ENCODE measurements at regions not wholly inside any gene's neighbourhood (a gene's known extent, or its start where the extent isn't known, plus 50 kb on each side); places are given as distances from the start of the nearest gene placed in this dataset.
A peak's percentile ranks its signal among the peaks of the same experiment; 100 is the strongest.
"Not testable (repeated sequence)": the region's sequence is repeated elsewhere in the genome, so short reads cannot be mapped to it uniquely, and the experiment has no call there.

DNA sequence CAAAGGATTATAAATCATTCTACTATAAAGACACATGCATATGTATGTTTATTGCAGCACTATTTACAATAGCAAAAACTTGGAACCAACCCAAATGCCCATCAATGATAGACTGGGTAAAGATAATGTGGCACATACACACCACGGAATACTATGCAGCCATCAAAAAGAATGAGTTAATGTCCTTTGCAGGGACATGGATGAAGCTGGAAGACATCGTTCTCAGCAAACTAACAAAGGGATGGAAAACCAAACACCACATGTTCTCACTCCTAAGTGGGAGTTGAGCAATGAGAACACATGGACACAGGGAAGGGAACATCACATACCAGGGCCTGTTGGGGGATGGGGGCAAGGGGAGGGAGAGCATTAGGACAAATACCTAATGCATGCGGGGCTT, 133.2 kb downstream of the ATXN3L start:
- DNase-seq (ENCODE audit: low read depth) = not testable (repeated sequence)

GRCh38 chrX:13180807-13181206, 136.4 kb upstream of the FAM9C start:
- DNase-seq (ENCODE audit: low read depth) = peak; percentile 42

DNA sequence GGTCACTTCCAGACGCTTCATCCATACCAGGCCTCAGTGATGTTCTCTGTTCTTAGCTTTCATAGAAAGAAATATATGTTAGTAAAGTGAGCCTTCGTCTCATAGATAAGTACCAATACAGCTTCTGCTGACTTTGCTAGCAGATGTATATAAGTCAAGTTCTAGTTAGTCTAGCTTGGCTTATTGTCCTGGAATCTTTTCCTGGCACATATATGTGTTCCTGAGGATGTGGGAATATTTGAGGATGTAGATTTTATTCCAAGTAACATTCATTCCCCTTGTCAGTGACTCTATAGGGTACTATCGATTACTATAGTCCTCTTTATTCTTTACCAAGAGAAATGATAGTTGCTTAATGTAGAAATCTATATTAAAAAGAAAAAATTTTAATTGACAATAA, 135.2 kb upstream of the FAM9C start:
- DNase-seq (ENCODE audit: low read depth) = no peak

- DNase-seq (ENCODE audit: low read depth) = no peak
Observed at GRCh38 chrX:13179100-13179499, 134.7 kb upstream of the FAM9C start.

GRCh38 chrX:13177921-13178566, 133.6 kb upstream of the FAM9C start:
- DNase-seq (ENCODE audit: low read depth) = no peak

- no peak for DNase-seq (ENCODE audit: low read depth)
Observed at GRCh38 chrX:13175056-13175455, 130.6 kb upstream of the FAM9C start.

- no peak for DNase-seq (ENCODE audit: low read depth)
Observed at GRCh38 chrX:13170966-13171558, 126.6 kb upstream of the FAM9C start.

- DNase-seq (ENCODE audit: low read depth) = no peak
Observed at GRCh38 chrX:13169684-13170083, 125.3 kb upstream of the FAM9C start.

GRCh38 chrX:13168269-13168668, 123.8 kb upstream of the FAM9C start:
- DNase-seq (ENCODE audit: low read depth) = no peak

GRCh38 chrX:13167481-13168231, 123.2 kb upstream of the FAM9C start:
- DNase-seq (ENCODE audit: low read depth) = no peak

GRCh38 chrX:13165266-13166189, 121.1 kb upstream of the FAM9C start:
- no peak for DNase-seq (ENCODE audit: low read depth)

DNA sequence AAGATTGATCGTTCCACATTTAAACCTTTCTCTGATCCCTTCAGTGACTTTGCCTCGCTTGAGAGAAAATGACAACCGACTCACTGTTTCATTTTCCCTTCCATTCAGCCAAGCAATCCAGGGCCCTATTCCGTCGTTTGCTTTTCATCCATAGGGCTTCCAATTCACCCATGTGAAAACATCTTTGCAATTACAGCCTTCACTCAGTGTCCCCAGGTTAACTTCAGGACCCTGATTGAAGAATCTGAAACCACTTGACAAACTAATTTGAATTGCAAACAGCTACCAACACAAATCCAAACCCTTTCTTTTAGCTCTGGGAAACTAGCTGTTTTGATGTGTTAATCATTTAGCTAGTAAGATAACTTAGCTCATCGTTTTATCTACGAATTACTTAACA, 120.2 kb upstream of the FAM9C start:
- no peak for DNase-seq (ENCODE audit: low read depth)

DNA sequence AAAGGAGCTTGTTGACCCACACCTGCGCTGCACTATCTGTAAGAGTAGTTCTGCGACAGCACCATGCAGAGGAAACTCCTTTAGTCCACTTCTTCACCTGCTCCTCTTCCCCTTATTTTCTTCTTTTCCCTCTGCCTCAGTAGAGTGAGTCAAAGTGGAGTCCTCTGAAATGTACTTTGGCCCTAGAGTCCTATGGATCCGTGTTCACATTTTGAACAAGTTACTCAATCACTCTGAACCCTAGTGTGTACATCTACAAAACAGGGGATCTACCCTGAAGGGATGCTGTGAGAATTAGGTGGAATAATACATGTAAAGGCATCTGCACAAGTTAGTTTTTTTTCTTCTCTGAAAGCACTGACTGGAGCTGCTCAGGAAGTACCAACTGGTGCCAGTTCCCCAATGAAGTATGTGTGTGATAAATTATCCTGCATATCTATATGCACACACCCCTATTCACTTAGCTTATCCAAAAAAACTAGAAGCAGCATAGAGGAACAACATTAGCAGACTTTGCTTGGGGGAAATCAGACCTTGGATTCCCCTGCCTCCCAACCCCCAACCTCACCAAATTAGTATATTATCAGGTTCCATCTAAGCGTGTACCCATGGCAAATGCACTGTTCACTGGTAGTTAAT, 118.5 kb upstream of the FAM9C start:
- no peak for DNase-seq (ENCODE audit: low read depth)

- no peak for DNase-seq (ENCODE audit: low read depth)
Observed at GRCh38 chrX:13159886-13160285, 115.5 kb upstream of the FAM9C start.

- no peak for DNase-seq (ENCODE audit: low read depth)
Observed at GRCh38 chrX:13158911-13159310, 114.5 kb upstream of the FAM9C start.

GRCh38 chrX:13155550-13155949, 111.1 kb upstream of the FAM9C start:
- DNase-seq (ENCODE audit: low read depth) = not testable (repeated sequence)

- peak; percentile 6 for DNase-seq (ENCODE audit: low read depth)
Observed at GRCh38 chrX:13153796-13154195, 109.4 kb upstream of the FAM9C start.

DNA sequence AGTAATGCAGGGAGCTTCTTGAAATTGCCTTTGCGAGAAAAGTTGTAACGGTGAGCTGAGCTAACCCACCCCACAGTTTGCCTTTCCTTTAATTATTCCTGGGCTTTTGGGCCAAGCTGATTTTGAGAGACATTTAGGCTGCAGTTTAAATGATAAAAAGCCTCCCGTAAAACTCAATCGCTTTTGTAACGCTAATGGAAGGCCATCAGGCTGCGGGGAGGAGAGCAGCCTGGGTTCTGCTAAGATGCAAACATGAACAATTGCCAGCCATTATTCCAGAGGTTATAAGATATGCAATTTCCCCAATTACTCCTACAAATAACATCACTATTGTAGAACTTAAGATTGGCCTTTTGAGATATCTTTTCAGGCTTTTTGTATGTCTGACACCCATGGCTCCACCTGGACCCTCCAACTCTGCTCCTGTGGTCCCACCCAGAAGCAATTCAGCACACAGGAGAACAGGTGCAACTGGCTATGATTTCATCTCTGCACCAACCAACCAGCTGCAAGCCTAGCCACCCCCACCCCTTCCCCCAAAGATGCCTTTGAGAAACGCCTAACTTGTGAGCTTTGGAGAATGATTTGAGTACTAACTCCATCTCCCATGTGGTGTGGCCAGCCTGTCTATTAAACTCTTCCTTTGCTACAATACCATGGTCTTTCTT, 108.2 kb upstream of the FAM9C start:
- no peak for DNase-seq (ENCODE audit: low read depth)

GRCh38 chrX:13151828-13152517, 107.6 kb upstream of the FAM9C start:
- DNase-seq (ENCODE audit: low read depth) = peak; percentile 2

DNA sequence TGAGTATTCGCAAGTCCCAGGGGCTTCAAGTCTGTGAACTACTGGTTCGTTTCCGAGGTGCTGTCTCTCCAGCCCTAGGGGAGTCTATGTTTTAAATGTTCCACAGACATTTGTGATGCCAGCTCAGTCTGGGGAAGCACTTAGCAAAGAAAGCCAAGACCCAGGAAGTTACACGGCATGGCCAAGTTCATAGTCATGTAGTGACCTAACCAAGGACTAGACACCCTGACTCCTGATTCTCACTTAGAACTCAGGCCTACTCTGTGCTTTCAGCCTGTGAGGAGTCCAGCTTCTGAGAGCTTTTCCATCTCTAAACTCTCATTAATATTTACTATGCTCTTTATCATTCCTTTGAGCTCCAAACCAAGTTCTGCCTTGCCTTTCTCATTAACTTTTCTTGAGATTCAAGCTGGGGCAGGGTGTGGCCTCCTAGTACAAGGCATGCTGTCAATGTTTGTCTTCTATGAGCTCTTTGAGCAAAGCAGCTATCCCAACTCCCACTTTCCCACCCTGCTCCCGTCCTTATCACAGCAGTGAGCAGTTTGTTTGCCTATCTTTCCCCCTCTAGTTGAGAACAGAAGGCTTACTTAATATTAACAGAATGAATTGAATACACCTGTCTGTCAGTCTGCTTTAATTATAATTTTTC, 105.4 kb upstream of the FAM9C start:
- DNase-seq (ENCODE audit: low read depth) = no peak
